ENCODE measurements at regions not wholly inside any gene's neighbourhood (a gene's known extent, or its start where the extent isn't known, plus 50 kb on each side); places are given as distances from the start of the nearest gene placed in this dataset.
"Not testable (repeated sequence)": the region's sequence is repeated elsewhere in the genome, so short reads cannot be mapped to it uniquely, and the experiment has no call there.

GRCh38 chr16:86232496-86232895 is 277.8 kb upstream of the FOXF1 start:
- Histone ChIP-seq H3K79me2 (ENCODE audit: insufficient read depth, low read length) (no peaks in the 10 kb centered on the region), H3K36me3 (ENCODE audit: insufficient read depth, low read length) (no peaks in the 10 kb centered on the region), H3K4me1 (ENCODE audit: insufficient read depth, low read length) (no peaks in the 10 kb centered on the region), H3K9ac (ENCODE audit: low read length) (no peak overlapping the region), H3K27ac (ENCODE audit: low read depth, low read length) (no peak overlapping the region), H3K4me3 (ENCODE audit: insufficient read depth, low read depth, low read length) (no peak overlapping the region), H3K4me2 (ENCODE audit: low read length) (no peak overlapping the region), H3K27me3 (ENCODE audit: insufficient read depth, low read length) (peaks cover 4% of the 10 kb centered on the region), H3K9me3 (ENCODE audit: insufficient read depth, low read depth, low read length) (no peaks in the 10 kb centered on the region), H2AFZ (ENCODE audit: low read depth, low read length) (no peak overlapping the region), H4K20me1 (ENCODE audit: insufficient read depth, low read length) (no peaks in the 10 kb centered on the region)
- Mint-ChIP-seq H3K9me3 (ENCODE audit: unreplicated experiment) (peaks cover 1% of the 10 kb centered on the region), H3K36me3 (ENCODE audit: low read depth, unreplicated experiment) (no peaks in the 10 kb centered on the region), H3K4me1 (ENCODE audit: low read depth, unreplicated experiment) (no peaks in the 10 kb centered on the region), H3K4me3 (ENCODE audit: unreplicated experiment) (no peak overlapping the region), H3K27me3 (ENCODE audit: low read depth, unreplicated experiment) (peaks cover 25% of the 10 kb centered on the region), H3K27ac (ENCODE audit: unreplicated experiment) (no peak overlapping the region)
- TF ChIP-seq EZH2 (IDR thresholded peaks at IDR 0.05; ENCODE audit: insufficient read depth, low read length) (no peak), CTCF (IDR thresholded peaks at IDR 0.05; ENCODE audit: insufficient read depth, low read depth, low read length) (no peak)
- no peak for DNase-seq (ENCODE audit: low read depth)
- FAIRE-seq: no peak

GRCh38 chr16:86233506-86233905 is 276.8 kb upstream of the FOXF1 start:
- not testable (repeated sequence) for H3K4me2 ChIP-seq (ENCODE audit: low read length); H3K27me3 ChIP-seq (ENCODE audit: insufficient read depth, low read length); FAIRE-seq; DNase-seq (ENCODE audit: low read depth); H3K4me3 ChIP-seq (ENCODE audit: insufficient read depth, low read depth, low read length); H3K9me3 Mint-ChIP-seq (ENCODE audit: unreplicated experiment); H3K9me3 ChIP-seq (ENCODE audit: insufficient read depth, low read depth, low read length); H2AFZ ChIP-seq (ENCODE audit: low read depth, low read length); H3K36me3 Mint-ChIP-seq (ENCODE audit: low read depth, unreplicated experiment); H4K20me1 ChIP-seq (ENCODE audit: insufficient read depth, low read length); H3K9ac ChIP-seq (ENCODE audit: low read length); H3K4me3 Mint-ChIP-seq (ENCODE audit: unreplicated experiment); H3K79me2 ChIP-seq (ENCODE audit: insufficient read depth, low read length); H3K36me3 ChIP-seq (ENCODE audit: insufficient read depth, low read length); H3K4me1 ChIP-seq (ENCODE audit: insufficient read depth, low read length); H3K4me1 Mint-ChIP-seq (ENCODE audit: low read depth, unreplicated experiment); H3K27ac ChIP-seq (ENCODE audit: low read depth, low read length); H3K27ac Mint-ChIP-seq (ENCODE audit: unreplicated experiment)
- peaks cover 23% of the 10 kb centered on the region for H3K27me3 Mint-ChIP-seq (ENCODE audit: low read depth, unreplicated experiment)

- peaks cover 36% of the 10 kb centered on the region for H3K27me3 Mint-ChIP-seq (ENCODE audit: low read depth, unreplicated experiment)
- H3K27ac Mint-ChIP-seq (ENCODE audit: unreplicated experiment): no peak overlapping the region
- TF ChIP-seq CTCF (IDR thresholded peaks at IDR 0.05; ENCODE audit: insufficient read depth, low read depth, low read length) (no peak), EZH2 (IDR thresholded peaks at IDR 0.05; ENCODE audit: insufficient read depth, low read length) (no peak)
- H3K9me3 ChIP-seq (ENCODE audit: insufficient read depth, low read depth, low read length): no peaks in the 10 kb centered on the region
- H3K79me2 ChIP-seq (ENCODE audit: insufficient read depth, low read length): no peaks in the 10 kb centered on the region
- no peak overlapping the region for H3K9ac ChIP-seq (ENCODE audit: low read length)
- no peaks in the 10 kb centered on the region for H4K20me1 ChIP-seq (ENCODE audit: insufficient read depth, low read length)
- H3K4me2 ChIP-seq (ENCODE audit: low read length): no peak overlapping the region
- H3K27me3 ChIP-seq (ENCODE audit: insufficient read depth, low read length): peaks cover 21% of the 10 kb centered on the region
- no peak overlapping the region for H2AFZ ChIP-seq (ENCODE audit: low read depth, low read length)
- FAIRE-seq (no peak), DNase-seq (ENCODE audit: low read depth) (no peak)
- H3K4me3 Mint-ChIP-seq (ENCODE audit: unreplicated experiment): no peak overlapping the region
- no peaks in the 10 kb centered on the region for H3K4me1 Mint-ChIP-seq (ENCODE audit: low read depth, unreplicated experiment)
- no peaks in the 10 kb centered on the region for H3K4me1 ChIP-seq (ENCODE audit: insufficient read depth, low read length)
- no peak overlapping the region for H3K4me3 ChIP-seq (ENCODE audit: insufficient read depth, low read depth, low read length)
- no peak overlapping the region for H3K27ac ChIP-seq (ENCODE audit: low read depth, low read length)
- H3K36me3 Mint-ChIP-seq (ENCODE audit: low read depth, unreplicated experiment): no peaks in the 10 kb centered on the region
- peaks cover under 1% of the 10 kb centered on the region for H3K9me3 Mint-ChIP-seq (ENCODE audit: unreplicated experiment)
- no peaks in the 10 kb centered on the region for H3K36me3 ChIP-seq (ENCODE audit: insufficient read depth, low read length)
These were observed 270.9 kb upstream of the FOXF1 start for GRCh38 chr16:86239381-86239780.

Data from astrocyte (in vitro differentiated cells and primary cell).